HFF-Myc (cell line): ENCODE measurements at regions not wholly inside any gene's neighbourhood (a gene's known extent, or its start where the extent isn't known, plus 50 kb on each side); places are given as distances from the start of the nearest gene placed in this dataset.

Experiments
- DNase-seq: peaks from one replicate; pipeline ENCODE4 v3.0.0-alpha.2; 2011; ENCODE audit warnings: low read depth; ENCODE audit errors: extremely low read depth
- H3K4me3 ChIP-seq: replicated peaks from 2 replicates; pipeline ENCODE4 v1.5.1; 2011; ENCODE audit warnings: low read depth, mild to moderate bottlenecking, control low read depth, low read length
- CTCF ChIP-seq: IDR thresholded peaks from 2 replicates; pipeline ENCODE4 v1.5.1; 2012; ENCODE audit warnings: mild to moderate bottlenecking, low read depth, low read length, control low read depth; ENCODE audit errors: missing control alignments

- peak; percentile 17 for DNase-seq
- H3K4me3 ChIP-seq, result no peak overlapping the region
- no peak for TF ChIP-seq CTCF
These were observed 870.6 kb upstream of the SLIT2 start for GRCh38 chr4:19381068-19381467.

- no peak for TF ChIP-seq CTCF
- H3K4me3 ChIP-seq, result no peak overlapping the region
These were observed 871.1 kb upstream of the SLIT2 start for GRCh38 chr4:19380600-19380999.

GRCh38 chr4:19379191-19379708, 872.5 kb upstream of the SLIT2 start:
- no peak overlapping the region for H3K4me3 ChIP-seq
- no peak for TF ChIP-seq CTCF
- no peak for DNase-seq

More at GRCh38 chr4:19380600-19380999, 871.1 kb upstream of the SLIT2 start:
- DNase-seq, result no peak

- no peak for TF ChIP-seq CTCF
- H3K4me3 ChIP-seq, result no peak overlapping the region
- no peak for DNase-seq
These were observed 875.8 kb upstream of the SLIT2 start for GRCh38 chr4:19375931-19376330.

- DNase-seq, result no peak
- no peak overlapping the region for H3K4me3 ChIP-seq
- no peak for TF ChIP-seq CTCF
These were observed 876.4 kb upstream of the SLIT2 start for GRCh38 chr4:19375136-19375804.

GRCh38 chr4:19372390-19372789, 879.3 kb upstream of the SLIT2 start:
- no peak for DNase-seq
- no peak overlapping the region for H3K4me3 ChIP-seq
- TF ChIP-seq CTCF, result no peak

GRCh38 chr4:19368800-19369199, 882.9 kb upstream of the SLIT2 start:
- no peak for DNase-seq
- TF ChIP-seq CTCF, result no peak
- no peak overlapping the region for H3K4me3 ChIP-seq
